ENCODE measurements at regions not wholly inside any gene's neighbourhood (a gene's known extent, or its start where the extent isn't known, plus 50 kb on each side); places are given as distances from the start of the nearest gene placed in this dataset.

DNA sequence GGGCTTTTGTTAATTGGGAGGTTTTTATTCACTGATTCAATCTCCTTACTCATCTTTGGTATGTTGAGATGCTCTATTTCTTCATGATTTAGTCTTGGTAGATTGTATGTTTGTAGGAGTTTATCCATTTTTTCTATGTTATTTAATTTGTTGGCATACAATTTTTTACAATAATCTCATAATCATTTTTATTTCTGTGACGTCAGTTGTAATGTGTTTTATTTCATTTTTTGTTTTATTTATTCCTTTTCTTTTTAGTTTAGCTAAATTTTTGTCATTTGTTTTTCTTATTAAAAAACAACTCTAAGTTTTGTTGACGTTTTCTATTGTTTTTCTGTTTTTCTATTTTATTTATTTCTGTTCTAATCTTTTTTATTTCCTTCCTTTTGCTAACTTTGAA, 389.8 kb downstream of the HS3ST3B1 start:
- no peak for DNase-seq (ENCODE audit: low read depth in 2 of 3, low spot score in 2 of 3)

DNA sequence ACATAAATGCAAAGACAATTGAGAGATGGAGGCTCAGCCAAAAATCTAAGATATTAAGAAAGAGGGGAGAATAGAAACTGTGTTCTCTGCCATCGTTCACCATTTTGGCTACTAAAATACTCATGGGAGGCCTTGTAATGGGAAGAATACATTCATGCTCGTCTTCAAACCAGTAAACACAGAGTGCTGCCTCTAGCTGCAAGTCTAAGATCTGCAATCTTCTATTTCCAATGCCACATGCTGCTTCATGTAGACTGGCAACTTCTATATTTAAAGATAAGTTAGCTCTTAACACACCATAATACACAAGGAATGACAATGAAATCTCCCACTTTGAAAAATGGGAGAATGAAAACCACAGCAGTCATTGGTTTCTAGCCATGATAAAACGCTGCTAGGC, 387.3 kb downstream of the HS3ST3B1 start:
- no peak for DNase-seq (ENCODE audit: low read depth in 2 of 3, low spot score in 2 of 3)

DNA sequence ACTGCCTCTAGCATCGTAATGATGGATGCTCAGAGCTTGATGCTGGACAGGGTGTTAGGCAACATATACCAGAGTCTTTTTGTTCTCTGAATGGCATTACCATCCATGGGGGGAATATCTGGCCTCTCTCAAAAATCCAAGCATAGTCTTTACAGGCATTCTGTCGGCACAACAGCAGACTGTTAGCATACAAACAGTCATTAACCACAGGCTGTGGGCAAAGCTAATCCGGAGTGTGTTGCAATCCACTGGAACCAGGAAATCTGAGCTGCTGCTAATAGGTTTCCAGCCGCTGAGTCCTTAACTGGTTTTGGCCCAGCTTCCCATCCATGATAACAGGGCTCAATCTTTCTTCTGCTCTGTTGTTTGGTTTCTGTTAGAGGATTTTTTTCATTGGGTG, 371.9 kb downstream of the HS3ST3B1 start:
- DNase-seq (ENCODE audit: low read depth in 2 of 3, low spot score in 2 of 3), result peak in 2 of 3 donors; percentile 13 to 62

DNA sequence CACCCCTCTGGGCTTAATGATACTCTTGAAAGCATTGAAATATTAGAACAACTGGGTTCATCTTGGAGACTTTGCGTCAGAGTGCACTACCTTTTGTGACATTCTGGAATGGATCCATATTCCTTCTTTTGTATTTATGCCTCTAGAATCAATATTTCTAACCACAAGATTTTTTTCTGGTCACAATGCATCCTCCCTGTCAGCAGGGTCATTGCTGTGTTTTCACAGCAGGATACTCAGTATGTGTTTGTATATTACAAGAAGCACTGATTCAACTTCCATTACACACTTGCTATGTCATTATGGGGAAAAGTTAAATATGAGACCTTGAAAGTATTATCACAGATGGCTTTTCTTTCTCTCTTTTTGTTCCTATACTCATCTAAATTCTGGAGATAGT, 370.0 kb downstream of the HS3ST3B1 start:
- DNase-seq (ENCODE audit: low read depth in 2 of 3, low spot score in 2 of 3), result no peak

DNA sequence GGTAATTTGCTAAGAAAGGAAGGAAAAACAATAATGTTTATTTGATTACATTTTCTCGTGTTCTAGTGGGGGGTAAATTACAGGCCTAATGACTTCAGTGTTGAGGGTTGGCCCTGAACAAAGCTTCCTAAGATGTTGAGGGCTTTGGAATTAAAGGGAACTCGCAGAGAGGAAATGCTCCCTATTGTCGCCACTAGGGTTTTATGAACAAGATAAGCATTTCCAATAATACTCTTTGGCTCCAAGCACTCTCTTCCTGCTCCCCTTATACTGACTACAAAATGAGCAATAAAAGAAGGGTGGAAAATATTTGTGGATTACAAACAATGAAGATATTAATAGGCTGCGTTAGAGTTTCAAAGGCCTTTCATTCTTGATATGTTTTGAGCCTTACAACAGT, 363.6 kb downstream of the HS3ST3B1 start:
- no peak for DNase-seq (ENCODE audit: low read depth in 2 of 3, low spot score in 2 of 3)

DNA sequence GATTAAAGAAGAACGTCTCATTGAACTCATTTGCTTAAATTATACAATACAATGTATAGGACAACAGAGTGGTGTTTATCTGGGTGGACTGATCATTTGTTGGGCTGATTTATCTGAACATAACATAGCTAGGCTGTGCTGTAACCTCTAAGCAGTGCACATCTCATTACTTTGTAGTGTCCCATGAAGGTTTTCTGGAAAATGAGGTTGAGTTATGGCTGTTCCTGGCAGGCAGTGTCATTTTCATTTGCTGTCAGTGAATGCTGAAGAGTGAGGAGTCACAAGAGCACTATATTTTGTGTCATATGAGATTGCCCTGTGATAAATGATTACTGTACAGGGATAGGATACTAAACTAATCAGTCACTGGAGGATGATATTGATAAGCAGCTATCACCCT, 340.2 kb downstream of the HS3ST3B1 start:
- DNase-seq (ENCODE audit: low read depth in 2 of 3, low spot score in 2 of 3), result no peak

DNA sequence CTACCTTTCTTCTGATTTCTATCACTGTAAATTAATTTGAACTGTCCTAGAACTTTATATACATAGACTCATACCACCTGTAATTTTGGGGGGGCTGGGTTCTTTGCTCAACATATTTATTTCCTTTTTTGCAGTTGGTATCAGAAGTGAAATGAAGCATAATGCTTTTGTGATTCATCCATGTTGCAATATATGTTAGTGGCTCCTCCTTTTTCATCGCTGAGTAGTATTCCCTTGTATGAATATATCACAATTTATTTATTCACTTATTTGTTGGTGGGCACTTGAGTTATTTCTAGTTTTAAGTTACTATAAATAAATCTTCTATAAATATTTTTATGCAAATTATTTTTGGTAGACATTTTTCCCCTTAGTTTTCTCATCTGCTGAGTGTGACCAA, 336.4 kb downstream of the HS3ST3B1 start:
- DNase-seq (ENCODE audit: low read depth in 2 of 3, low spot score in 2 of 3), result no peak

DNA sequence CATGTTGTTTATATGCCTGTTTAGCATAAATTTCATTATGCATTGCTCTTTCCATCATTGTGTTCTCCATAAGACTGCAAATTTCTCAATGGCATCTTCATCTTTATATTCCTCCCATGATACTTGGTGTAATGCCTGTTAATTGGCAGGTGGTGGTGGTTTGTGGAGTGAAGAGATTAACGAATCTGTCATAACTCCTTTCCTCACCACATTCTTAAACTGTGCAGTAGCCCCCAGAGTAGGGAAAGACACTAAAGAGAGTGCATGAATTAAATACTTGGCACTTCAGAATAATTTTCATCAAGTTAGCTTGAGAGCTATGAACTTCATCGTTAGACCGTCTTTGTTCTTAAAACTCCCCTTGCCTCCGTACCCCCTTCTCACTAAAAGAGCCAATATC, 329.7 kb downstream of the HS3ST3B1 start:
- no peak for DNase-seq (ENCODE audit: low read depth in 2 of 3, low spot score in 2 of 3)

DNA sequence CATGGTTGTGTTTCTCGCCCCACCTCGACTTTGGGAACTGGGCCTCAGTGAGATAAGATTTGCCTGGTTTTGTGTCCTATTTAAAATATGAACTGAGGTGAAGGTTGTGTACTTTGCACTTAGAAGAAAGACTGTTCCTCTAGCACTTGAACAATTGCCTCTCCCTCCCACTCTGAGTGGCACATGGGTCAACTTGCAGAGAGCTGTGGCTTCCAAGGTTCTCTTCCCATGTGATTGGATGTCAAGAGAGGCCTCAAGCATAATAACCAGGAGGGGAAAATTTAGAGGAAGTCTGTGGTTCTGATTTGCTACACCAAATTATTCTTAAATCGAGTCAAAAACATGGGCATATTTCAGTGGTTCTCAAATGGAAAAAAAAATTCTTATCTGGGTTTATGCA, 329.2 kb downstream of the HS3ST3B1 start:
- no peak for DNase-seq (ENCODE audit: low read depth in 2 of 3, low spot score in 2 of 3)

DNA sequence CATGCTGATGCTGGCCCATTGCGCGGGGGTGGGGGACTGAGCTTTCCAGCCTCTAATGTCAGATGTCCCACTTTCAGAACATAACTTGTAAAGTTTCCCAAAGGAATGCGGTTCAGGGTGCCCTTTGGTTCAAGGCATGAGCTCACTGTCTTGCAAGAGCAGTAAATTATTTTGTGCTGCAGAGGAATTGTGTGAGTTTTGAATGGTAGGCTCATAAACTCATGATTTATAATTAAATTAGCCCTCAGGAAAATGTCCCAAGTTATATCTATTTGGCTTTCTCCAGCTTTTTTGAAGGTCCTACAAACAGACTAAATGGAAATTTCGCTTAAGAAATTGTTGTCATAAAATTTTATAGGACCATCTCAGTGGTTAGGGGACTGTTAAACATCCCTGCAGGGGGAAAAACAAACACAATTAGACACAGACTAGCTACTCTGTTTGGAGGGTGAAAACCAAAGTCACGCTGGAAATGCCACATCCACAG, 321.8 kb downstream of the HS3ST3B1 start:
- DNase-seq (ENCODE audit: low read depth in 2 of 3, low spot score in 2 of 3), result no peak

DNA sequence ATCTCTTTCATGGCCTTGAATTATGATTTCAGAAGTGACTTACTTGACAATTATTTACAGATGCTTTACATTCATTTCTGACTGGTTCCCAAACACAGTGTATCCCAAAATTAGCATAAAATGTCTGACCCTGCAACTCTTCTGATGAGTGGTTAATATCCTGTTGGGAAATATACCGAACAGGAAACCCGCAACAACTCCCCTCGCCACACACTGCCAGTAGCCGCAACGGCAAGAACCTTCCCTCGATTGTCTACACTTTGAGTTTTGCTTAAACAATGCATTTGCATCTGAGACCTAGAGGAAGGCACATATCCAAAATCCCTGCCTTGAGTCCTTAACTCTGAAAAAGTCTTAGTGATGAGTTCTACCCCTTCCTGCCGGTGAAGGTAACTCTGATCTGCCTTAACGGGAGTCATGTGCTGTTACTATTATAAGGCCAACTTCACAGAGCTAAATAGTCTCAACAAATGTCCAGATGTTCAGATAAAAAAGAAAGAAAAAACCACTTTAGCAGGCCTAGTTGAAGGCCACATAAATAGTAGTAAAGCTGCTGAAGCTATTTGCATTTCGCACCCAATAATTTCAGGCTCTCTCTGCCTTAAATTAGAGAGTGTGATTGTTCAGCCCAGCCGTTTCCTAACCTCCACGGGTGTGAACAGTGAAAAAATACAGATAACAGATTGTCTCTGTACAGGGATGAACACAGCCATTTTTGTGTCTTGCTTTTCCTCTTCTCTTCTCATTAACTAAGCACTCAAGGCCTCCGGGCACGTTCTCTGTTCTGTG, 321.1 kb downstream of the HS3ST3B1 start:
- no peak for DNase-seq (ENCODE audit: low read depth in 2 of 3, low spot score in 2 of 3)

DNA sequence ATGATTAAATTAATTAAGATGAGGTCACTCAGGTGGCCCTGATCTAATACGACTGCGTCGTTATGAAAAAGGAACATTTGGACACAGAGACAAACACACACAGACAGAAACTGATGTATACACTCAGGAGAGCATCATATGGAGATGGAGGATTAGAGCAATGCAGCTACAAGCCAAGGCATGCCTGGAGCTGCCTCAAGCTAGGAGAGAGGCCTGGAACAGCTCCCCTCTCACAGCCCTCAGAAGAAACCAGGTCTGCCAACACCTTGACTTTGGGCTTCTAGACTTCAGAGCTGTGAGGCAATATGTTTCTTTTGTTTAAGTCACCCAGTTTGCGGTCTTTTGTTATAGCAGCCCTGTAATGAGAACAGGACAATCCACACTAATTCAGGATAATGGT, 318.9 kb downstream of the HS3ST3B1 start:
- no peak for DNase-seq (ENCODE audit: low read depth in 2 of 3, low spot score in 2 of 3)

DNA sequence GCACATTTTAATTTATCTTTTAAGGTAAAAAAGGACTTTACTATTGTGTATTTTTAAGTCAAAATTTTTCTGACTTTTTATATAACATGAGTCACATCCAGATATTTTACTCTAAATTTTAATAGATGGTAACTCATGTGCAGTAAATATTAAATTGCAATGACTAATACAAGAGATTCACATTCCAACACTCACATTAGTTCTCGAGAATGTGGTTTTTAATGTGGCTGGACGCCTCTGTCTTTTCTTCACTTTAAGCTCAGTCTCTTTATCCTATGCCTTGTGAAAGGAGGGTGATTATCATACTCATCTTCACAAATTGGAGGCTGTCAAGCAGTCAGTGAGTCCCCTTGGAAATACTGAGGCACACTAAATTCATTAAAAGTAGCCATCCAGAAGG, 315.6 kb downstream of the HS3ST3B1 start:
- no peak for DNase-seq (ENCODE audit: low read depth in 2 of 3, low spot score in 2 of 3)

DNA sequence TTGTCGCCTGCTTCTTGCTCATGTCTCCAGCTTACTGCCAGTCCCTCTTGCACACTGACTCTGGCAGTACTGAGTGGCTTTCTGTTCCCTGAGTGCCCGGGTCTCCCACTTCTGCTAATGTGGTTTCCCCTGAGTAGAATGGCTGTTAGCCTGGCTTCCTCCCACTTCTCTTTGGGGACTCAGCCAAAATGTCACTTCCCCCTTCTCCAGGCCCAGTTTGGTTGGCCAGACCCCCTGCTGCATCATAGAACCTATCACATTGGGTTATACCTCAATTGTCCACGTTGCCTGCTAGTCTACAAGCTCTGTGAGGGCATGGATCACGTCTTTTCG, 304.4 kb downstream of the HS3ST3B1 start:
- peak in 2 of 3 donors; percentile 84 to 98 for DNase-seq (ENCODE audit: low read depth in 2 of 3, low spot score in 2 of 3)

DNA sequence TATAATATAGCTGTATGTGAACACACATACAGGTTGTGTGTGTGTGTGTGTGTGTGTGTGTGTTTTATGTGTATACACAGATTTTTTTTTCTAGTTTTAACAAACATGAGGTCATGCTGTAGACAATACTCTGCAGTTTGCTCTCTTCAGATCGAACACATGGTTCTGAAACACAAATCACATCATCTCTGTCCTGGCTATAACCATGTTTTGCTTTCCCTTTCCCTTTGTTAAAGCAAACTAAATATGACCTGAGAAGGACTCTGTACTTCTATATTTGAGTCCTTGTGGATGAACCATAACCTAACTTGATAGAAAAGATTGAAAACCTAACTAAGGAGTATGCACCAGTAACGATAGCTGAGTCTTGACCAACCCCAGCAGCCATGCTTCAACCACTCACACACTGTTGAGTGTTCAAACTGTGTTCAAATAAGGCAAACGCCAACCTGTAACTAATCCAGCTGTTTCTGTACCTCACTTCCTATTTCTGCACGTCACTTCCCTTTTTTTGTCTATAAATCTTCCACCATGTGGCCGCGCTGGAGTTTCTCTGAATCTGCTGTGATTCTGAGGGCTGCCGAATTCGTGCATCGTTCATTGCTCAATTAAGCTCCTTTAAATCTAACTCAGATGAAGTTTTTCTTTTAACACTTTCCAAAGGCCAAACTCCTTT, 303.8 kb downstream of the HS3ST3B1 start:
- DNase-seq (ENCODE audit: low read depth in 2 of 3, low spot score in 2 of 3), result peak in 2 of 3 donors; percentile 73 to 91

DNA sequence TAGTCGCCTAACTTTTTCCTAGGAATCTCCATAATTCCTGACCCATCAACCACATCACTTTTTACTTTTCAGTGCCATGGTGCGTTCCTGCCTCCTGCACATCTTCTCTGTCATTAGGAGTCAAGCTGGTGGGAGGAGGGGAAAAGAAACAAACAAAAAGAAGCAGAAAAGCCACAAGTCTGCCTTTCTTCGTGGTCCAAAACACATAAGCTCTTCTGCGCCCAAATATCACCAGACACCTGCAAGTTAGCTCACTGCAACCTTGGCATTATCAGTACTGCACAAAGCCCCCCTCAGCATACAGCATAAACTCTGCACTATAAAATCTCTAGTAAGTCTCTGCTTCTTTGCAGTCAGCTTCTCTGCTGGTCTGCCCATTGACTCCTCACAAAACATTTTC, 295.3 kb downstream of the HS3ST3B1 start:
- DNase-seq (ENCODE audit: low read depth in 2 of 3, low spot score in 2 of 3), result no peak

DNA sequence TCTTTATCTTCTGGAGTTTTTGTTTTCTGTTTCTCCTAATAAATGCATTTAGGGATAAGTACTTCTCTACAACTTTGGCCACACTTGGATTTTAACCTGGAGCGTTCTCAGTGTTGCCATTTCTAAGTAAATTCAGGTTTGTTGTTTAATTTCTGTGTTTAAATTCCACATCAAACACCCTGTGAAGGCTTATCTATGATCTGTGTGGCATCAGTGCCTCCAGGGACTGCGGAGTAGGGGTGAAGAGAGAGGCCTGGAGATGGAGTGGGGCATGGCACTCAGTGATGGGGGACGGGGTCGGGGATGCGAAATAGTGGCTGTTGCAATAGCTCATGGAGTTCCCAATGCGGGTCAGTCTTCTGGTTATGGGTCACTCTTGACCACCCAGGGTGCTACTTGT, 294.8 kb downstream of the HS3ST3B1 start:
- no peak for DNase-seq (ENCODE audit: low read depth in 2 of 3, low spot score in 2 of 3)

DNA sequence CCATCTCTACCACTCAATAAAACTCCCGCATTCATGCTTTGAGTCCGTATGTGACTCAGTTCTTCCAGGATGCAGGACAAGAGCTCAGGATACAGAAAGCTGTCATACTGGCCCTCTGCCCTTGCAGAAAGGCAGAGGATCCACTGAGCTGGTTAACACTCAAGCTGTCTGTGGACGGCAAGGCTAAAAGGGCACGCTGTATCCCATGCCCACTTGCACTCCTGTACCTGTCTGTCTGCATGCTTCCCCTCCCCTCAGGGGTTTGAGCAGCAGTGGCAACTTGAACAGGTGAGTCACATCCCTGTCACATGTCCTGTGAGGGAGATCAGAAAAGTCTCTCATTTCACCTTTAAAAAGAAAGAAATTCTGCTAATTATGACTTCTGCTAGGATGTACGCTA, 293.8 kb downstream of the HS3ST3B1 start:
- DNase-seq (ENCODE audit: low read depth in 2 of 3, low spot score in 2 of 3), result no peak

DNA sequence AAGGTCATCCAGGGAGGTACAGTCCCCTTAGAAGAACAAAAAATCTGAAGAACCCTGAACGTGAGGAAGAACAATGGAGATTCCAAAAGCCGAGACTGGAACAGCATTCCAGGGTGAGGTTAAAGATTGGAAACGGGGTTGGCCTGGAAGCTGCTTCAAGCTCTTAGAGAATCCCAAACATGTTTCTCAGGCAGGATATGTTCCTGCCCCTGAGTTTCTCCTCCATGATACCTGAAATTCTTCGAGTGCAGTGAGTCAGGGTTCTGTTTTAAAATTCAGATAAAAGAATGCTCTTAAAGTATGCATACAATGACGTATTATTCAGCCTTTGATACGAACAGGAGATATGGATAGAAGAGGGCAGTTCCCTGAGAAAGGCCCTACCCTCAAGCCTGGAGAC, 293.1 kb downstream of the HS3ST3B1 start:
- DNase-seq (ENCODE audit: low read depth in 2 of 3, low spot score in 2 of 3), result no peak

DNA sequence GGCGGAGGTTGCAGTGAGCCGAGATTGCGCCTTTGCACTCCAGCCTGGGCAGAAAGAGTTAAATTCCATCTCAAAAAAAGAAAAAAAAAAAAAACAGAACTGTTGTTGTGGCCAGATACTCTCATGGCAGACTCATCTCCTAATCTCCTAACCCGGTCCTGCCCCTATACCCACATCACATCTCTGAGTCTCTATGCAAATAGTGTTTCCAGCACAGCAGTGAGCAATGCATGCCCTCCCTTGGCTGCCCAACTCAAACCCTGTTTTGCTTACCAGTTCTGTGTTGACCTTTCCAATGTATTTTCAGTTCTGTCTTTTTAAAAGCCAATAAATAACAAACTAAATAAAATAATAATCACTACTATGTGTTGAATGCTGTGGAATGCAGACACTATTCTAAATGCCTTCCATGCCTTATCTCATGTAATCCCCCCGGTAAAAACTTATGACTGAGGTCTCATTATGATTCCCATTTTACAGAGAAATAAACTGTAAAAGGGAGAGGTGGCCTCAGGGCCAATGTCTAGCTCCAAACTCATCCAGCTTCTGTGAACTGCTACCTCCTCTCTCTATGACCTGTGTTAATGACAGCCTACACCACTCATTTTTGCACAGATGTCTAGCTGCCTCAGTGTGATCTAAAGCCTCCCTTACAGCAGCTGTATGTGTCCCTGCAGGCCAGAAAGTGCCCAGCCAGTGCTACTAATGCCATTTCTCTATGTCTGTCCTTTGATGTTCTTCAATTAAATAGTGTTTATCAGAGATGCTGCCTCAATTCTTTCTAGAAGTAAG, 289.8 kb downstream of the HS3ST3B1 start:
- DNase-seq (ENCODE audit: low read depth in 2 of 3, low spot score in 2 of 3), result no peak

DNA sequence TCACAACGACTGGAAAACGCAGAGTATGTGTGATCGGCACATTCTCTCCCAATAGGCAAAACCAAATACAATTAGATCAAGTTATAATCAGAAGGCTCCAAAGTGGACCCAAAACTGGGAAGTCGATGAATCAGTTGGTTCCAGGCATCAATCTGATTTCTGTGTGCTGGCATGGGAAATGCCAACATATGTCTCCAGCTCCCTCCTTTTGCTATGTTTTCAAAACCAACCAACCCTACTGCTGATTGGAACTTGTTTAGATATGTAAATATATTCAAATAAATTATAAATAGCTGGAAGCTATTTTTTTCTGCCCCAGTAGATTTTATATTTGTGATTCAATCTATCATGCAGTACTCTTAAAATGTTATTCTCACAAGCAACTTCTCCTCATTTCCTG, 284.2 kb downstream of the HS3ST3B1 start:
- DNase-seq (ENCODE audit: low read depth in 2 of 3, low spot score in 2 of 3), result no peak

DNA sequence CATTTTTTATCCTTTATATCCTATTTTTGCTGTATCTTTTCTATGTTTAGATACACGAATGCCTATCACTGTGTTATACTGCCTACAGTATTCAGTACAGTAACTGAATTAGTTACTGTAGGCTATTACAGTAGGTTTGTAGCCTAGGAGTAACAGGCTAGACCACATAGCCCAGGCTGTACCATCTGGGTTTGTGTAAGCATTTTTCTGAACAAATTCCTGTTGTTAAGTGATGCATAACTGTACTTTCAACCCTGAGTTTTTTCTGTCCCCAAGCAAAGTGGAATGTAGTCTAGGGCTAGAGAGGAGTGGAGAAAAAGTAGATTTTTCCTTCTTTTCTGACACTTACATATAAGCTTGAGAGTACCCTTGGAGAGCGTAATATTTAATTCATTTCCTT, 282.1 kb downstream of the HS3ST3B1 start:
- DNase-seq (ENCODE audit: low read depth in 2 of 3, low spot score in 2 of 3), result no peak

All from hematopoietic multipotent progenitor cell (in vitro differentiated cells).